Stomach (tissue), 4 donors: ENCODE measurements at regions not wholly inside any gene's neighbourhood (a gene's known extent, or its start where the extent isn't known, plus 50 kb on each side); places are given as distances from the start of the nearest gene placed in this dataset.

ENCODE experiments used
- POLR2A ChIP-seq, 4 donors: fragments of 450-650 bp; IDR thresholded peaks; one replicate each; pipeline ENCODE4 v1.6.1; 2016; ENCODE audit warnings: antibody characterized with exemption in 4 of 4, control low read depth in 2 of 4, mild to moderate bottlenecking in 1 of 4, moderate library complexity in 1 of 4
- TF ChIP-seq, protein P1 (sequence below), 7 experiments: fragments of 450-650 bp in 4 of 7; fragments of 200-600 bp in 3 of 7; sonication (generic) in 3 of 7; IDR thresholded peaks; one replicate each; pipeline ENCODE4 v1.5.1; 2016 to 2019; ENCODE audit warnings: antibody characterized with exemption in 7 of 7, control low read depth in 2 of 7, mild to moderate bottlenecking in 1 of 7

DNA sequence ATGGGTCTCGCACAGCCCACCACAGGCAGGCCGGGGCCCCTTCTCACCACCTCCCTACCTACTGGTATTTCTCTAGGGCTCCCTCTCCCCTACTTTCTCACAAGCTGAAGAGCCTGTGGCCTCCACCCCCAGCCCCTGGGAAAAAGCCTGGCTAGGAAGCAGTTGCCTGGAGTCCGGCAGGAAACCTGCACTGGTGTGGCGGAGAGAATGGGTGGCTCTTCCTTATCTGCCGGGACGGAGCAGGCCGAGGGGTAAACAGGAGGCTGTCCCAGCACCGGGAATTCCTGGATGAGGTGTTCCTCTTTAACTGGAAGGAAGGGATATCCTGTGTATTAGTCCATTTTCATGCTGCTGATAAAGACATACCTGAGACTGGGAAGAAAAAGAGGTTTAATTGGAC lies 125.8 kb downstream of the TLR5 start:
- TF ChIP-seq, protein P1, sequence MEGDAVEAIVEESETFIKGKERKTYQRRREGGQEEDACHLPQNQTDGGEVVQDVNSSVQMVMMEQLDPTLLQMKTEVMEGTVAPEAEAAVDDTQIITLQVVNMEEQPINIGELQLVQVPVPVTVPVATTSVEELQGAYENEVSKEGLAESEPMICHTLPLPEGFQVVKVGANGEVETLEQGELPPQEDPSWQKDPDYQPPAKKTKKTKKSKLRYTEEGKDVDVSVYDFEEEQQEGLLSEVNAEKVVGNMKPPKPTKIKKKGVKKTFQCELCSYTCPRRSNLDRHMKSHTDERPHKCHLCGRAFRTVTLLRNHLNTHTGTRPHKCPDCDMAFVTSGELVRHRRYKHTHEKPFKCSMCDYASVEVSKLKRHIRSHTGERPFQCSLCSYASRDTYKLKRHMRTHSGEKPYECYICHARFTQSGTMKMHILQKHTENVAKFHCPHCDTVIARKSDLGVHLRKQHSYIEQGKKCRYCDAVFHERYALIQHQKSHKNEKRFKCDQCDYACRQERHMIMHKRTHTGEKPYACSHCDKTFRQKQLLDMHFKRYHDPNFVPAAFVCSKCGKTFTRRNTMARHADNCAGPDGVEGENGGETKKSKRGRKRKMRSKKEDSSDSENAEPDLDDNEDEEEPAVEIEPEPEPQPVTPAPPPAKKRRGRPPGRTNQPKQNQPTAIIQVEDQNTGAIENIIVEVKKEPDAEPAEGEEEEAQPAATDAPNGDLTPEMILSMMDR (IDR thresholded peaks at IDR 0.05): no peak
- TF ChIP-seq POLR2A (IDR thresholded peaks at IDR 0.05): no peak
